IMR-90 (cell line): ENCODE measurements at regions not wholly inside any gene's neighbourhood (a gene's known extent, or its start where the extent isn't known, plus 50 kb on each side); places are given as distances from the start of the nearest gene placed in this dataset.

Experiments used
- ATAC-seq: fragments of 200-7000 bp; cut with Tn5 transposase; 2 replicates; pipeline ENCODE4 v1.9.1; 2020; ENCODE audit warnings: low read depth, mild to moderate bottlenecking, moderate library complexity
- BruUV-seq: library from RNA; stranded (reverse); fragments of 400-500 nt; replicated peaks from 2 replicates; lab custom pipeline; 2021; lab: Mats Ljungman, UMichigan
- CTCF ChIA-PET: fragments of 300-600 bp; formaldehyde crosslinking; extraction: SDS; loops from one replicate; lab custom pipeline; 2021; ENCODE audit warnings: antibody characterized with exemption; lab: Yijun Ruan, JAX
- POLR2A ChIA-PET: fragments of 300-600 bp; sonication (Branson Sonifier 250); formaldehyde crosslinking; loops from one replicate; lab custom pipeline; 2022; ENCODE audit warnings: antibody characterized with exemption; ENCODE audit not compliant: unreplicated experiment; lab: Charles Lee
- DNase-seq: peaks from one replicate; pipeline ENCODE4 v3.0.0; 2013
- H2AFZ ChIP-seq: replicated peaks from 2 replicates; pipeline ENCODE3; 2013; ENCODE audit warnings: low read length, mild to moderate bottlenecking; ENCODE audit not compliant: poor library complexity
- H2AK5ac ChIP-seq: 2 replicates; pipeline ENCODE4 v1.6.1; 2013; ENCODE audit warnings: low read depth, low read length, inconsistent platforms
- H2AK9ac ChIP-seq: replicated peaks from 2 replicates; pipeline ENCODE3; 2013; ENCODE audit warnings: mild to moderate bottlenecking, low read depth, low read length, moderate library complexity; ENCODE audit not compliant: poor library complexity
- H2BK120ac ChIP-seq: 2 replicates; pipeline ENCODE4 v1.6.1; 2013; ENCODE audit warnings: low read depth, low read length, inconsistent platforms
- H2BK15ac ChIP-seq: 3 replicates; pipeline ENCODE4 v1.6.1; 2013; ENCODE audit warnings: low read depth, low read length, inconsistent platforms
- H2BK20ac ChIP-seq: 2 replicates; pipeline ENCODE4 v1.6.1; 2013; ENCODE audit warnings: low read depth, mild to moderate bottlenecking, inconsistent platforms, low read length, moderate library complexity
- H2BK5ac ChIP-seq: 2 replicates; pipeline ENCODE4 v1.6.1; 2013; ENCODE audit warnings: mild to moderate bottlenecking, low read depth, low read length, inconsistent platforms; ENCODE audit not compliant: poor library complexity, severe bottlenecking
- H3K14ac ChIP-seq: replicated peaks from 2 replicates; pipeline ENCODE4 v1.6.1; 2013; ENCODE audit warnings: low read depth, low read length, inconsistent platforms
- H3K18ac ChIP-seq: 2 replicates; pipeline ENCODE4 v1.6.1; 2013; ENCODE audit warnings: low read depth, low read length, control low read depth
- H3K23ac ChIP-seq: 2 replicates; pipeline ENCODE4 v1.6.1; 2013; ENCODE audit warnings: low read depth, low read length, inconsistent platforms
- H3K27ac ChIP-seq: 2 replicates; pipeline ENCODE4 v1.5.1; 2013; ENCODE audit warnings: mild to moderate bottlenecking, control low read depth, low read length; ENCODE audit not compliant: insufficient read depth
- H3K27me3 ChIP-seq: 2 replicates; pipeline ENCODE4 v1.6.1; 2013; ENCODE audit warnings: low read length; ENCODE audit not compliant: control insufficient read depth, insufficient read depth
- H3K36me3 ChIP-seq: 2 replicates; pipeline ENCODE4 v1.6.1; 2013; ENCODE audit warnings: low read length, mixed read lengths; ENCODE audit not compliant: control insufficient read depth, insufficient read depth
- H3K4ac ChIP-seq: 2 replicates; pipeline ENCODE4 v1.6.1; 2013; ENCODE audit warnings: low read depth, low read length, inconsistent platforms
- H3K4me1 ChIP-seq: 2 replicates; pipeline ENCODE4 v1.6.1; 2013; ENCODE audit warnings: low read length, mixed read lengths; ENCODE audit not compliant: control insufficient read depth, insufficient read depth
- H3K4me2 ChIP-seq: 2 replicates; pipeline ENCODE4 v1.6.1; 2013; ENCODE audit warnings: low read depth, mild to moderate bottlenecking, control low read depth, low read length, moderate library complexity
- H3K4me3 ChIP-seq: 2 replicates; pipeline ENCODE4 v1.5.1; 2013; ENCODE audit warnings: low read depth, mild to moderate bottlenecking, control low read depth, low read length, moderate library complexity; ENCODE audit not compliant: insufficient read depth
- H3K56ac ChIP-seq: 2 replicates; pipeline ENCODE4 v1.6.1; 2013; ENCODE audit warnings: low read length, inconsistent platforms; ENCODE audit not compliant: insufficient read depth; ENCODE audit errors: extremely low read depth
- H3K79me1 ChIP-seq, 2 experiments: 2 replicates each; pipeline ENCODE4 v1.6.1; 2013; ENCODE audit warnings: low read length in 2 of 2, inconsistent platforms in 1 of 2, low read depth in 1 of 2
- H3K9ac ChIP-seq: 2 replicates; pipeline ENCODE4 v1.6.1; 2013; ENCODE audit warnings: low read depth, low read length, control low read depth
- H3K9me1 ChIP-seq: 2 replicates; pipeline ENCODE4 v1.6.1; 2013; ENCODE audit warnings: low read length, inconsistent platforms; ENCODE audit not compliant: insufficient read depth
- H3K9me3 ChIP-seq: 2 replicates; pipeline ENCODE4 v1.6.1; 2013; ENCODE audit warnings: low read length; ENCODE audit not compliant: control insufficient read depth, insufficient read depth
- H4K20me1 ChIP-seq: 2 replicates; pipeline ENCODE4 v1.6.1; 2013; ENCODE audit warnings: low read length, inconsistent platforms; ENCODE audit not compliant: insufficient read depth
- H4K5ac ChIP-seq: 2 replicates; pipeline ENCODE4 v1.6.1; 2013; ENCODE audit warnings: mild to moderate bottlenecking, low read depth, low read length, control low read depth
- H4K8ac ChIP-seq, 2 experiments: 2 replicates each; pipeline ENCODE4 v1.6.1; 2013; ENCODE audit warnings: low read depth in 2 of 2, low read length in 2 of 2, control low read depth in 1 of 2, inconsistent platforms in 1 of 2
- H4K91ac ChIP-seq: 2 replicates; pipeline ENCODE4 v1.6.1; 2013; ENCODE audit warnings: low read depth, low read length, inconsistent platforms; ENCODE audit not compliant: insufficient read depth
- BHLHE40 ChIP-seq: fragments of 150-350 bp; IDR thresholded peaks from 2 replicates; pipeline ENCODE4 v1.6.1; 2016; ENCODE audit warnings: mild to moderate bottlenecking, low read depth, low read length
- CEBPB ChIP-seq: IDR thresholded peaks from 2 replicates; pipeline ENCODE4 v1.6.1; 2012; ENCODE audit warnings: low read depth, low read length, improper control_type of control experiment
- CHD1 ChIP-seq: IDR thresholded peaks from 2 replicates; pipeline ENCODE4 v1.6.1; 2012; ENCODE audit warnings: low read depth, low read length, improper control_type of control experiment
- CTCF ChIP-seq: conservative IDR thresholded peaks from 2 replicates; pipeline ENCODE4 v1.5.1; 2012; ENCODE audit warnings: mild to moderate bottlenecking, low read depth, low read length, improper control_type of control experiment
- ELK1 ChIP-seq: fragments of 150-350 bp; IDR thresholded peaks from 2 replicates; pipeline ENCODE4 v1.6.1; 2016; ENCODE audit warnings: low read depth, mild to moderate bottlenecking, low read length, moderate library complexity, borderline replicate concordance
- FOS ChIP-seq: fragments of 150-350 bp; IDR thresholded peaks from 2 replicates; pipeline ENCODE4 v1.6.1; 2016; ENCODE audit warnings: low read depth, low read length
- MAFK ChIP-seq: IDR thresholded peaks from 2 replicates; pipeline ENCODE4 v1.6.1; 2012; ENCODE audit warnings: low read depth, low read length, improper control_type of control experiment
- MAZ ChIP-seq: IDR thresholded peaks from 2 replicates; pipeline ENCODE4 v1.6.1; 2012; ENCODE audit warnings: low read depth, mild to moderate bottlenecking, low read length, improper control_type of control experiment, moderate library complexity, borderline replicate concordance
- MXI1 ChIP-seq: IDR thresholded peaks from 2 replicates; pipeline ENCODE4 v1.6.1; 2012; ENCODE audit warnings: low read depth, mild to moderate bottlenecking, low read length, moderate library complexity, borderline replicate concordance
- POLR2A ChIP-seq: IDR thresholded peaks from 2 replicates; pipeline ENCODE4 v1.6.1; 2012; ENCODE audit warnings: mild to moderate bottlenecking, low read depth, low read length
- RAD21 ChIP-seq: IDR thresholded peaks from 2 replicates; pipeline ENCODE4 v1.6.1; 2012; ENCODE audit warnings: low read length, improper control_type of control experiment
- RCOR1 ChIP-seq: IDR thresholded peaks from 2 replicates; pipeline ENCODE4 v1.6.1; 2012; ENCODE audit warnings: mild to moderate bottlenecking, low read length, improper control_type of control experiment; ENCODE audit not compliant: insufficient replicate concordance
- RFX5 ChIP-seq: IDR thresholded peaks from 2 replicates; pipeline ENCODE4 v1.8.0; 2012; ENCODE audit warnings: low read depth, mild to moderate bottlenecking, low read length, moderate library complexity
- SMC3 ChIP-seq: fragments of 150-350 bp; IDR thresholded peaks from 2 replicates; pipeline ENCODE4 v1.6.1; 2016; ENCODE audit warnings: low read depth, mild to moderate bottlenecking, antibody characterized with exemption, low read length, moderate library complexity
- USF2 ChIP-seq: fragments of 150-350 bp; IDR thresholded peaks from 2 replicates; pipeline ENCODE4 v1.6.1; 2017; ENCODE audit warnings: mild to moderate bottlenecking, antibody characterized with exemption, low read length, low read depth
- WGBS, 2 experiments: methylation state at CpG; one replicate each; pipeline versions ENCODE4 v1.1.5 to v1.1.7; 2013; ENCODE audit warnings: missing lambda C conversion rate in 2 of 2; ENCODE audit not compliant: insufficient read length in 1 of 2; ENCODE audit errors: extremely low coverage in 2 of 2; 5-methylcytosine and 5-hydroxymethylcytosine counted together
- dilution Hi-C: fragments of 300-500 bp; cut with HindIII; formaldehyde crosslinking; loops from one replicate; pipeline ENCODE4 v1.14.3; 2018; ENCODE audit warnings: low sequenced_read_pairs; ENCODE audit not compliant: unreplicated experiment
- in situ Hi-C: fragments of 300-500 bp; cut with MboI; formaldehyde crosslinking; loops from 3 replicates; pipeline ENCODE4 v1.14.3; 2019; ENCODE audit warnings: low sequenced_read_pairs, inconsistent platforms, mixed read lengths
- intact Hi-C: fragments of 100-400 bp; cut with micrococcal nuclease; formaldehyde crosslinking; loops from 2 replicates; pipeline ENCODE4 v1.10.0; 2022

GRCh38 chr6:144601221-144601620 lies 316.1 kb downstream of the UTRN start:
- Histone ChIP-seq H3K4me1 (no peaks in the 10 kb centered on the region), H2AK9ac (no peak overlapping the region), H4K20me1 (no peaks in the 10 kb centered on the region), H3K14ac (no peak overlapping the region), H2BK20ac (no peak overlapping the region), H4K91ac (no peak overlapping the region), H2BK15ac (no peak overlapping the region), H2AK5ac (no peak overlapping the region), H3K4me2 (no peak overlapping the region), H2BK5ac (no peak overlapping the region), H3K18ac (no peak overlapping the region), H2AFZ (no peak overlapping the region), H3K9me3 (no peaks in the 10 kb centered on the region; the same call in 1 of the 2 replicates), H3K56ac (no peak overlapping the region), H2BK120ac (no peak overlapping the region), H3K9me1 (no peaks in the 10 kb centered on the region), H3K36me3 (no peaks in the 10 kb centered on the region), H3K9ac (no peak overlapping the region), H3K4me3 (no peak overlapping the region), H3K4ac (no peak overlapping the region), H4K8ac (no peak overlapping the region), H3K79me1 (no peaks in the 10 kb centered on the region; a peak in 1 of 4 replicates), H4K5ac (no peak overlapping the region), H3K27me3 (no peaks in the 10 kb centered on the region), H3K27ac (no peak overlapping the region), H3K23ac (no peak overlapping the region)
- CTCF ChIA-PET = no interaction called here
- in situ Hi-C loops (no loop called here), dilution Hi-C loops (no loop called here), intact Hi-C loops (no loop called here)
- POLR2A ChIA-PET = no interaction called here
- WGBS, 2 experiments = 80% methylated on average over 1 of the region's 2 CpGs; no CpG with 5 or more reads in 1 of the 2 experiments
- no peak for ATAC-seq
- no peak for DNase-seq
- no TSS peak for BruUV-seq
- no peak for TF ChIP-seq POLR2A
- TF ChIP-seq FOS = no peak
- TF ChIP-seq SMC3 = no peak
- TF ChIP-seq CEBPB = no peak
- TF ChIP-seq RAD21 = no peak
- no peak for TF ChIP-seq MXI1
- TF ChIP-seq USF2 = no peak
- no peak for TF ChIP-seq MAFK
- no peak for TF ChIP-seq MAZ
- TF ChIP-seq RFX5 = no peak
- TF ChIP-seq CTCF = no peak
- TF ChIP-seq CHD1 = no peak
- TF ChIP-seq BHLHE40 = no peak
- no peak for TF ChIP-seq RCOR1
- no peak for TF ChIP-seq ELK1
